Naive thymus-derived CD4-positive, alpha-beta T cell (primary cell): ENCODE measurements at regions not wholly inside any gene's neighbourhood (a gene's known extent, or its start where the extent isn't known, plus 50 kb on each side); places are given as distances from the start of the nearest gene placed in this dataset.
"Not testable (repeated sequence)": the region's sequence is repeated elsewhere in the genome, so short reads cannot be mapped to it uniquely, and the experiment has no call there.

Experiments used
- ATAC-seq: fragments of 150-1000 bp; cut with Tn5 transposase; 2 replicates; pipeline ENCODE4 v1.10.0; 2021; ENCODE audit warnings: mild to moderate bottlenecking, moderate library complexity
- CTCF ChIA-PET: fragments of 350-600 bp; sonication (Branson Sonifier 250); formaldehyde crosslinking; loops from one replicate; lab custom pipeline; 2021; ENCODE audit warnings: antibody characterized with exemption; lab: Charles Lee
- POLR2A ChIA-PET: fragments of 350-600 bp; sonication (Branson Sonifier 250); formaldehyde crosslinking; loops from one replicate; lab custom pipeline; 2021; ENCODE audit warnings: antibody characterized with exemption, inconsistent platforms; lab: Charles Lee
- DNase-seq, 9 donors: peaks; one replicate each; pipeline versions ENCODE4 v3.0.0 to v3.0.0-alpha.2; 2020 to 2022; ENCODE audit warnings: mixed read lengths in 1 of 9
- H3K27ac ChIP-seq: one replicate; pipeline ENCODE4 v1.7.0; 2013; ENCODE audit warnings: mild to moderate bottlenecking, low read depth, low read length, moderate library complexity
- H3K27me3 ChIP-seq, 2 donors: one replicate each; pipeline ENCODE4 v1.7.0; 2013; ENCODE audit warnings: low read length in 2 of 2, mild to moderate bottlenecking in 2 of 2, moderate library complexity in 2 of 2; ENCODE audit not compliant: control insufficient read depth in 2 of 2, insufficient read depth in 2 of 2
- H3K36me3 ChIP-seq, 3 experiments: 1 replicate in 2 of 3; 2 replicates in 1 of 3; pipeline ENCODE4 v1.7.0; 2013; ENCODE audit warnings: low read length in 3 of 3, mild to moderate bottlenecking in 3 of 3, moderate library complexity in 1 of 3; ENCODE audit not compliant: insufficient read depth in 3 of 3, control insufficient read depth in 2 of 3
- H3K4me1 ChIP-seq, 2 donors: one replicate each; pipeline ENCODE4 v1.7.0; 2013; ENCODE audit warnings: low read length in 2 of 2, mild to moderate bottlenecking in 2 of 2, moderate library complexity in 1 of 2; ENCODE audit not compliant: control insufficient read depth in 2 of 2, insufficient read depth in 2 of 2
- H3K4me3 ChIP-seq: 2 replicates; pipeline ENCODE4 v1.7.0; 2013; ENCODE audit warnings: mild to moderate bottlenecking, low read length
- H3K9me3 ChIP-seq, 3 experiments: 1 replicate in 2 of 3; 2 replicates in 1 of 3; pipeline ENCODE4 v1.7.0; 2013; ENCODE audit warnings: low read length in 3 of 3; ENCODE audit not compliant: control insufficient read depth in 2 of 3
- H3K27ac Mint-ChIP-seq, 9 donors: one replicate each; pipeline ENCODE4 v1.8.0; 2020 to 2022; ENCODE audit warnings: mixed read lengths in 9 of 9, mild to moderate bottlenecking in 8 of 9, moderate library complexity in 5 of 9, inconsistent platforms in 2 of 9
- H3K27me3 Mint-ChIP-seq, 5 donors: one replicate each; pipeline ENCODE4 v1.8.0; 2021 to 2022; ENCODE audit warnings: mixed read lengths in 5 of 5, mild to moderate bottlenecking in 1 of 5
- H3K36me3 Mint-ChIP-seq, 5 donors: one replicate each; pipeline ENCODE4 v1.8.0; 2020 to 2022; ENCODE audit warnings: mixed read lengths in 5 of 5, mild to moderate bottlenecking in 3 of 5, inconsistent platforms in 1 of 5
- H3K4me1 Mint-ChIP-seq, 7 donors: one replicate each; pipeline ENCODE4 v1.8.0; 2020 to 2022; ENCODE audit warnings: mixed read lengths in 7 of 7, mild to moderate bottlenecking in 3 of 7, inconsistent platforms in 1 of 7
- H3K4me3 Mint-ChIP-seq, 10 donors: one replicate each; pipeline ENCODE4 v1.8.0; 2020 to 2022; ENCODE audit warnings: mild to moderate bottlenecking in 10 of 10, mixed read lengths in 10 of 10, moderate library complexity in 6 of 10, inconsistent platforms in 2 of 10
- H3K9me3 Mint-ChIP-seq, 11 donors: one replicate each; pipeline ENCODE4 v1.8.0; 2020 to 2022; ENCODE audit warnings: mixed read lengths in 11 of 11, mild to moderate bottlenecking in 4 of 11, inconsistent platforms in 1 of 11, moderate library complexity in 1 of 11
- intact Hi-C, 2 donors: fragments of 100-400 bp; cut with micrococcal nuclease; formaldehyde crosslinking; loops; one replicate each; pipeline ENCODE4 v1.15.1; 2023

DNA sequence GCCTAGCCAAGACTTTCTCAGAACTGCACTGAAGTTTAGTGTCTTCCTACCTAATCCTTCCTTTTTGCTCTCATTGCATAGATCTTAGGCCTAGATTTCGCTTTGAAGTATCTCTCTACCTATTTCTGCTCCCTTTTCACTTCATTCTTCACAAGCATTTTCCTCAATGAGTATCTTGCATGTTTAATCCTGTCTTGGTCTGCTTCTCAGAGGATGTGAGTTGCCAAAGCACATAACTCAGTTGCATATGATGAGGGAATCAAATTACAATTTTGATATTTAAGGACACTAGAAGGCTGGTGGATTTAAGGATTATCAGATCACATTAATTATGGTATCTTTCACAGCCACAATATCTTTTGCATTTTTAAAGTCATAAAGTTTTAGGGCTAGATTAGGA, 195.5 kb upstream of the DAAM1 start:
- no peak for ATAC-seq
- H3K4me1 Mint-ChIP-seq = peaks cover 0 to 5% (median 0%) of the 10 kb centered on the region in 7 donors

GRCh38 chr14:58994130-58994529, 194.3 kb upstream of the DAAM1 start:
- Mint-ChIP-seq H3K9me3 (peaks cover 0 to 18% (median 4%) of the 10 kb centered on the region in 11 donors), H3K27ac (no peak overlapping the region), H3K4me3 (no peak overlapping the region), H3K36me3 (no peaks in the 10 kb centered on the region), H3K4me1 (peaks cover 0 to 5% (median 0%) of the 10 kb centered on the region in 7 donors), H3K27me3 (peaks cover 0 to 6% (median 0%) of the 10 kb centered on the region in 5 donors)
- H3K9me3 ChIP-seq = no peaks in the 10 kb centered on the region
- no peak overlapping the region for H3K27ac ChIP-seq
- no peaks in the 10 kb centered on the region for H3K27me3 ChIP-seq
- H3K4me1 ChIP-seq = no peaks in the 10 kb centered on the region
- H3K36me3 ChIP-seq = no peaks in the 10 kb centered on the region
- ChIA-PET CTCF (no interaction called here), POLR2A (no interaction called here)
- ATAC-seq (no peak), DNase-seq (no peak)
- no peak overlapping the region for H3K4me3 ChIP-seq
- intact Hi-C loops = no loop called here

More for the DNA sequence above, 195.5 kb upstream of the DAAM1 start:
- Mint-ChIP-seq H3K27me3 (peaks cover 0 to 4% (median 0%) of the 10 kb centered on the region in 5 donors), H3K27ac (no peak overlapping the region), H3K4me3 (no peak overlapping the region), H3K36me3 (no peaks in the 10 kb centered on the region), H3K9me3 (peaks cover 0 to 18% (median 4%) of the 10 kb centered on the region in 11 donors)
- POLR2A ChIA-PET = no interaction called here
- Histone ChIP-seq H3K36me3 (no peaks in the 10 kb centered on the region), H3K4me1 (no peaks in the 10 kb centered on the region), H3K27ac (no peak overlapping the region), H3K27me3 (no peaks in the 10 kb centered on the region), H3K9me3 (no peaks in the 10 kb centered on the region), H3K4me3 (no peak overlapping the region)
- intact Hi-C loops = no loop called here
- CTCF ChIA-PET = no interaction called here
- DNase-seq = no peak

- DNase-seq = no peak
- H3K36me3 ChIP-seq = no peaks in the 10 kb centered on the region
- Mint-ChIP-seq H3K27me3 (peaks cover 2 to 19% (median 4%) of the 10 kb centered on the region in 5 donors), H3K4me1 (no peaks in the 10 kb centered on the region), H3K36me3 (peaks cover 0 to 6% (median 0%) of the 10 kb centered on the region in 5 donors), H3K27ac (no peak overlapping the region), H3K4me3 (no peak overlapping the region), H3K9me3 (peaks cover 0 to 15% (median 3%) of the 10 kb centered on the region in 11 donors)
- no peaks in the 10 kb centered on the region for H3K9me3 ChIP-seq
- ChIA-PET CTCF (interaction anchor here (0.6 kb wide), 1 partner anchor 128 kb away, joined by 3 read pairs; no protein-coding TSS in a partner anchor), POLR2A (no interaction called here)
- H3K4me1 ChIP-seq = no peaks in the 10 kb centered on the region
- no peak overlapping the region for H3K4me3 ChIP-seq
- intact Hi-C loops = no loop called here
- ATAC-seq = no peak
- H3K27me3 ChIP-seq = no peaks in the 10 kb centered on the region
- H3K27ac ChIP-seq = no peak overlapping the region
Observed at GRCh38 chr14:59004012-59004411, 184.5 kb upstream of the DAAM1 start.

- H3K4me1 ChIP-seq, H3K4me3 Mint-ChIP-seq, H3K4me3 ChIP-seq, H3K36me3 ChIP-seq, ATAC-seq, H3K9me3 ChIP-seq, intact Hi-C loops, DNase-seq, POLR2A ChIA-PET, H3K27me3 ChIP-seq, H3K27ac Mint-ChIP-seq, H3K4me1 Mint-ChIP-seq, H3K27ac ChIP-seq, CTCF ChIA-PET, H3K36me3 Mint-ChIP-seq: not testable (repeated sequence)
- Mint-ChIP-seq H3K27me3 (peaks cover 4 to 17% (median 5%) of the 10 kb centered on the region in 5 donors), H3K9me3 (peaks cover 0 to 24% (median 5%) of the 10 kb centered on the region in 11 donors)
Observed at GRCh38 chr14:59006179-59006578, 182.3 kb upstream of the DAAM1 start.

DNA sequence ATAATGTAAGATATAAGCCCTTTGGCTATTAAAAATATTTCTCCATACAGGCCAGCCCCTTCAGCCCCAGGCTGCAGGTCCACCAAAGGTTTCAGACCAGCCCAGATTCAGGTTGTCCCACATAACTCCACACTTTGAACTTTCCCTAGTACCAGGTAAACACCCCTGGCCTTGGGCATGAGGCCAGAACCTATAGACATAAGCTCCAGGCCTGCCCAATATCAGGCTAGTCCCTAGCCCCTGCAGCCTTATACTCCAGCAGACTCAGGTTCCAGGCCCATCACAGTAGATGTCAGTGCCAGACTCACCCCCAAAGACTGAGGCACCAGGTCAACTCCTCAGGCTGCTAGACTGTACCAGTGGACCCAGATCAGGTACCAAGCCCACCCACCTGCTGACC, 178.5 kb upstream of the DAAM1 start:
- no peak for ATAC-seq
- POLR2A ChIA-PET = no interaction called here
- no peaks in the 10 kb centered on the region for H3K4me1 ChIP-seq
- Mint-ChIP-seq H3K27me3 (peaks cover 4 to 10% (median 8%) of the 10 kb centered on the region in 5 donors), H3K9me3 (peaks cover 5 to 56% (median 20%) of the 10 kb centered on the region in 11 donors), H3K4me3 (no peak overlapping the region), H3K27ac (no peak overlapping the region), H3K36me3 (peaks cover 0 to 6% (median 0%) of the 10 kb centered on the region in 5 donors), H3K4me1 (no peaks in the 10 kb centered on the region)
- H3K4me3 ChIP-seq = no peak overlapping the region
- DNase-seq = no peak
- H3K9me3 ChIP-seq = peaks cover 0 to 7% (median 0%) of the 10 kb centered on the region in 3 experiments
- CTCF ChIA-PET = no interaction called here
- no peaks in the 10 kb centered on the region for H3K36me3 ChIP-seq
- intact Hi-C loops = no loop called here
- no peak overlapping the region for H3K27ac ChIP-seq
- H3K27me3 ChIP-seq = no peaks in the 10 kb centered on the region

DNA sequence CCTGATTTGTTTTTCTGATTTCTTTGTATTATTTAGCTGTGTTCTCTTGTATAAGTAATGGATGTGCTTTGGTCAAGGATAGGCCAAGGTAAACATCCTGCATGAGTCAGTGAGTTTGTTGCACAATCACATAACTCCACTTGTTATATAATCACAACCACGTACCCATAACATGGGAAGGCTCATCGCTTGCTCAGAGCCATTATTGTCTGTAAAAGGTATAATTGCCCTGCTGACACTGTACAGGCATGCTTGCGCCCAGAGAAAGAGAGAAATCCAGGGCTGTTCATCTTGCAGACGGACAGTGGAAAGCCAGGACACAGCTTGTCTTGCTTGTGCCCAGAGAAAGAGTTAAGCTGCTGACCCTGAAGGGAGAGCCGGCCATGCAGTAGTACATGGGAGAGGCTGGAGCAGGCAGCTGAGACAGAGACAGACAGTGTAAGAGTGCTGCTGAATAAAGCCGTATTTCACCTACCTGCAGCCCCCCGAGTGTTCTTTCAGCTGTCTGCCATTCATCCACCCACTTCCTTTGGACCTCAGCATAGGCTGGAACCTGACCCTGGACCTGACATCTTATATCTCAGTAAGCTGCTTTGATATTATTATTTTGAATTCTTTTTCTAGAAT, 174.7 kb upstream of the DAAM1 start:
- H3K27me3 Mint-ChIP-seq = peaks cover 0 to 8% (median 0%) of the 10 kb centered on the region in 5 donors

DNA sequence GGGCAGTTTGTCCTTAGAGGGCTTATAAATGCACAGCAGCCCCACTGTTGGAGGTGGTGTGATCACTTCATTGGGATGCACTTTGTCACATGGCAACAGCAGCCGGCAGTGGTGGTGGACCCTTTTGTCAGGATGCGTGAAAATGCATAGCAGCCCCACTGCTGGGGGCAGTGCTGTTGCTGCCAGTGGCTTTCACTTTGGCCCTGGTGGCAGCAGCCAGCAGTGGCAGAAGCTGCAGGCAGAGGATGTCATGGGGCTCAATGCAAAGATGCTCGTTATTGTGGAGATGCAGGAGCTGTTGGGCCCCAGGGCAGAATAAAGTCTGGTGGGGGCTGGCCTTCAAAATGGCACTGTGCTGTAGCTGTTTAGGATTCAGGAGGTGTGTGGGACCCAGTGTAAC, 173.0 kb upstream of the DAAM1 start:
- peaks cover 0 to 7% (median 0%) of the 10 kb centered on the region in 3 experiments for H3K9me3 ChIP-seq
- POLR2A ChIA-PET = no interaction called here
- Mint-ChIP-seq H3K27me3 (peaks cover 0 to 7% (median 0%) of the 10 kb centered on the region in 5 donors), H3K36me3 (peaks cover 0 to 4% (median 0%) of the 10 kb centered on the region in 5 donors), H3K9me3 (peaks cover 3 to 41% (median 20%) of the 10 kb centered on the region in 11 donors), H3K4me1 (no peaks in the 10 kb centered on the region), H3K27ac (no peak overlapping the region), H3K4me3 (no peak overlapping the region)
- DNase-seq (no peak), ATAC-seq (no peak)
- no peak overlapping the region for H3K4me3 ChIP-seq
- no peaks in the 10 kb centered on the region for H3K4me1 ChIP-seq
- no peak overlapping the region for H3K27ac ChIP-seq
- intact Hi-C loops = no loop called here
- no peaks in the 10 kb centered on the region for H3K27me3 ChIP-seq
- CTCF ChIA-PET = no interaction called here
- H3K36me3 ChIP-seq = no peaks in the 10 kb centered on the region

More for the DNA sequence above, 174.7 kb upstream of the DAAM1 start:
- H3K27ac ChIP-seq = no peak overlapping the region
- H3K36me3 Mint-ChIP-seq = peaks cover 0 to 4% (median 0%) of the 10 kb centered on the region in 5 donors
- H3K27ac Mint-ChIP-seq = no peak overlapping the region
- H3K27me3 ChIP-seq = no peaks in the 10 kb centered on the region
- peaks cover 0 to 7% (median 0%) of the 10 kb centered on the region in 3 experiments for H3K9me3 ChIP-seq
- no peaks in the 10 kb centered on the region for H3K4me1 ChIP-seq
- no peak for ATAC-seq
- H3K9me3 Mint-ChIP-seq = peaks cover 3 to 48% (median 20%) of the 10 kb centered on the region in 11 donors
- ChIA-PET CTCF (no interaction called here), POLR2A (no interaction called here)
- DNase-seq = no peak
- no peak overlapping the region for H3K4me3 ChIP-seq
- no peaks in the 10 kb centered on the region for H3K4me1 Mint-ChIP-seq
- no peaks in the 10 kb centered on the region for H3K36me3 ChIP-seq
- intact Hi-C loops = no loop called here
- no peak overlapping the region for H3K4me3 Mint-ChIP-seq
